Lower lobe of right lung (tissue), 2 donors: ENCODE measurements at regions not wholly inside any gene's neighbourhood (a gene's known extent, or its start where the extent isn't known, plus 50 kb on each side); places are given as distances from the start of the nearest gene placed in this dataset.

ENCODE experiments used
- ATAC-seq, 2 donors: fragments of 200-7000 bp; cut with Tn5 transposase; one replicate each; pipeline ENCODE4 v1.9.1; 2020 to 2022; ENCODE audit warnings: mild to moderate bottlenecking in 2 of 2, moderate library complexity in 2 of 2
- DNase-seq: peaks from one replicate; pipeline ENCODE4 v3.0.0-alpha.2; 2020
- H3K27ac ChIP-seq: fragments of 200-600 bp; one replicate; pipeline ENCODE4 v1.8.0; 2022
- H3K27me3 ChIP-seq: fragments of 200-600 bp; one replicate; pipeline ENCODE4 v1.8.0; 2022; ENCODE audit warnings: low read depth
- H3K36me3 ChIP-seq: fragments of 200-600 bp; one replicate; pipeline ENCODE4 v1.8.0; 2022; ENCODE audit warnings: mild to moderate bottlenecking
- H3K4me1 ChIP-seq: fragments of 200-600 bp; one replicate; pipeline ENCODE4 v1.8.0; 2022
- H3K4me3 ChIP-seq: fragments of 200-600 bp; one replicate; pipeline ENCODE4 v1.8.0; 2022; ENCODE audit warnings: mild to moderate bottlenecking
- H3K9me3 ChIP-seq: fragments of 200-600 bp; one replicate; pipeline ENCODE4 v1.8.0; 2022
- intact Hi-C: fragments of 100-400 bp; cut with DNase I; formaldehyde crosslinking; loops from one replicate; pipeline ENCODE4 v1.11.0; 2022
- TF ChIP-seq, protein P1 (sequence below): fragments of 200-600 bp; IDR thresholded peaks from one replicate; pipeline ENCODE4 v1.8.0; 2022; ENCODE audit warnings: antibody characterized with exemption, mild to moderate bottlenecking
- donor health status: DM: no; HTN: yes; CAD: no; lungs with severe emphysema.

- Histone ChIP-seq H3K27ac (no peak overlapping the region), H3K36me3 (no peaks in the 10 kb centered on the region), H3K9me3 (no peaks in the 10 kb centered on the region), H3K27me3 (no peaks in the 10 kb centered on the region), H3K4me1 (no peaks in the 10 kb centered on the region), H3K4me3 (no peak overlapping the region)
- intact Hi-C loops, result no loop called here
- DNase-seq, result no peak
- TF ChIP-seq, protein P1, sequence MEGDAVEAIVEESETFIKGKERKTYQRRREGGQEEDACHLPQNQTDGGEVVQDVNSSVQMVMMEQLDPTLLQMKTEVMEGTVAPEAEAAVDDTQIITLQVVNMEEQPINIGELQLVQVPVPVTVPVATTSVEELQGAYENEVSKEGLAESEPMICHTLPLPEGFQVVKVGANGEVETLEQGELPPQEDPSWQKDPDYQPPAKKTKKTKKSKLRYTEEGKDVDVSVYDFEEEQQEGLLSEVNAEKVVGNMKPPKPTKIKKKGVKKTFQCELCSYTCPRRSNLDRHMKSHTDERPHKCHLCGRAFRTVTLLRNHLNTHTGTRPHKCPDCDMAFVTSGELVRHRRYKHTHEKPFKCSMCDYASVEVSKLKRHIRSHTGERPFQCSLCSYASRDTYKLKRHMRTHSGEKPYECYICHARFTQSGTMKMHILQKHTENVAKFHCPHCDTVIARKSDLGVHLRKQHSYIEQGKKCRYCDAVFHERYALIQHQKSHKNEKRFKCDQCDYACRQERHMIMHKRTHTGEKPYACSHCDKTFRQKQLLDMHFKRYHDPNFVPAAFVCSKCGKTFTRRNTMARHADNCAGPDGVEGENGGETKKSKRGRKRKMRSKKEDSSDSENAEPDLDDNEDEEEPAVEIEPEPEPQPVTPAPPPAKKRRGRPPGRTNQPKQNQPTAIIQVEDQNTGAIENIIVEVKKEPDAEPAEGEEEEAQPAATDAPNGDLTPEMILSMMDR, result no peak
- no peak for ATAC-seq
These were observed 1897.5 kb downstream of the EFNA5 start for GRCh38 chr5:105773241-105773640.

- no peak overlapping the region for H3K4me3 ChIP-seq
- TF ChIP-seq, protein P1, result no peak
- ATAC-seq, result no peak
- DNase-seq, result no peak
- no peaks in the 10 kb centered on the region for H3K4me1 ChIP-seq
- no peaks in the 10 kb centered on the region for H3K27me3 ChIP-seq
- H3K27ac ChIP-seq, result no peak overlapping the region
- intact Hi-C loops, result no loop called here
- no peaks in the 10 kb centered on the region for H3K36me3 ChIP-seq
- peaks cover 7% of the 10 kb centered on the region for H3K9me3 ChIP-seq
These were observed 1903.5 kb downstream of the EFNA5 start for GRCh38 chr5:105767267-105767666.

DNA sequence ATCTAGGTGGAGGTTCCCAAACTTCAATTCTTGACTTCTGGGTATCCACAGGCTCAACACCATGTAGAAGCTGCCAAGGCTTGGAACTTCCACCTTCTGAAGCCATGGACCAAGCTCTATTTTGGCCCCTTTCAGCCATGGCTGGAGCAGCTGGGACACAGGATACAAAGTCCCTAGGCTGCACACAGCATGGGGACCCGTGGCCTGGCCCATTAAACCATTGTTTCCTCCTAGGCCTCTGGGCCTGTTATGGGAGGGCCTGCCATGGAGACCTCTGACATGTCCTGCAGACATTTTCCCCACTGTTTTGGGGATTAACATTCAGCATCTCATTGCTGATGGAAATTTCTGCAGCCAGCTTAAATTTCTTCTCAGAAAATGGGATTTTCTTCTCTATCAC, 1908.0 kb downstream of the EFNA5 start:
- H3K27me3 ChIP-seq, result no peaks in the 10 kb centered on the region
- no peaks in the 10 kb centered on the region for H3K4me1 ChIP-seq
- peaks cover 7% of the 10 kb centered on the region for H3K9me3 ChIP-seq
- no peaks in the 10 kb centered on the region for H3K36me3 ChIP-seq
- no peak overlapping the region for H3K27ac ChIP-seq
- ATAC-seq (no peak), DNase-seq (no peak)
- no peak overlapping the region for H3K4me3 ChIP-seq
- intact Hi-C loops, result no loop called here
- TF ChIP-seq, protein P1, result no peak

DNA sequence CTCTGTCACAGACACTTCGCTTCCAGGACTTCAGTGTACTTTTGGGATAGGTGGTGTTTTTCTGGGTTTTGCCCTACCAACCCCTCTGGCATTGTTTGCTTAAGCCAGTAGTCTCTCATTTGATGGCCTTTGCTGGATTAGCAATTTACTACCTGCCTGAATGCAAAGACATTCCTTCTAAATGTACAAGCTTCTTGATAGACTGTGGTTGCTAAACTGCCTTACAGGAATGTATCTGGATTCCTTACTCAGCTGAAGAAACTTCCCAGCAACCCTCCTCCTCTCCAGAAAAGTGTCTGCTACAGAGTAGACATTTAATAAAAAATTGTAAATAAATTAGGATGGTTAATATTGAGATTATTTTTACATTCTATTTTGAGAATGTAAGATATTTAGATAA, 1916.7 kb downstream of the EFNA5 start:
- H3K36me3 ChIP-seq, result no peaks in the 10 kb centered on the region
- H3K4me1 ChIP-seq, result no peaks in the 10 kb centered on the region
- no peak overlapping the region for H3K27ac ChIP-seq
- H3K27me3 ChIP-seq, result no peaks in the 10 kb centered on the region
- H3K4me3 ChIP-seq, result no peak overlapping the region
- TF ChIP-seq, protein P1, result no peak
- no peak for DNase-seq
- H3K9me3 ChIP-seq, result no peaks in the 10 kb centered on the region
- no peak for ATAC-seq
- intact Hi-C loops, result no loop called here

- Histone ChIP-seq H3K36me3 (no peaks in the 10 kb centered on the region), H3K27me3 (no peaks in the 10 kb centered on the region)
These were observed 1917.9 kb downstream of the EFNA5 start for GRCh38 chr5:105752801-105753200.

More at GRCh38 chr5:105752801-105753200, 1917.9 kb downstream of the EFNA5 start:
- Histone ChIP-seq H3K4me3 (no peak overlapping the region), H3K27ac (no peak overlapping the region), H3K4me1 (no peaks in the 10 kb centered on the region), H3K9me3 (no peaks in the 10 kb centered on the region)
- TF ChIP-seq, protein P1, result no peak
- ATAC-seq (no peak), DNase-seq (no peak)
- intact Hi-C loops, result no loop called here
